HT1080 (cell line): ENCODE measurements at regions not wholly inside any gene's neighbourhood (a gene's known extent, or its start where the extent isn't known, plus 50 kb on each side); places are given as distances from the start of the nearest gene placed in this dataset.

ENCODE experiments used
- DNase-seq: peaks from one replicate; pipeline ENCODE4 v3.0.0-alpha.2; 2015; ENCODE audit warnings: low read depth

GRCh38 chr12:124633365-124634362, 66.3 kb upstream of the NCOR2 start:
- DNase-seq: no peak

GRCh38 chr12:124632519-124632984, 65.1 kb upstream of the NCOR2 start:
- no peak for DNase-seq

DNA sequence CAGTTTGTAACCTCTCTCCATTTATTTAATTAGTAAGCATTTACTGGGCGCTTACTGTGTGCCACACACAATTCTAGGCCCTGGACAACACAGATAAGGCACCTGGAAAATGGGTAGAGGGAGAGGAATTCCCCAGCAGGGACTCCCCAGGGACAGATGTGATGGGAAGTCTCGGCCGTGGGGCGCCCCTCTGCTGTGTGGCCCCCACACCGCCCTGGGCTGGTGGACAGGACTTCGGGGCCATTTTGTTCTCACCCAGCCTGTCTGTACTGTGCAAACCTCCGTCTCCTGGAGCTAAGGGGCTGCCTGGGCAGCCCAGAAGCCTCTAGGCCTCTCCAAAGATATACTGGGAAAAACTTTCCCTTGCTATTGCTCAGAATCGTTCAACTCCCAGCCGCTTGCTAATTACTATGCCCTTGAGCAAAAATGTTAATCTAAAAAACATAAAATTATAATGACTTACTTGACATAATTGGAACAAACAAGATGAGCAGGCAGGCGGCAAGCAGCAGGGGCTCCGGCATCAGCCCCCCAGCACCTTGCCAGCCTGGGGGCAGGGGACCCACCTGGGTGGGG, 64.4 kb upstream of the NCOR2 start:
- no peak for DNase-seq

DNA sequence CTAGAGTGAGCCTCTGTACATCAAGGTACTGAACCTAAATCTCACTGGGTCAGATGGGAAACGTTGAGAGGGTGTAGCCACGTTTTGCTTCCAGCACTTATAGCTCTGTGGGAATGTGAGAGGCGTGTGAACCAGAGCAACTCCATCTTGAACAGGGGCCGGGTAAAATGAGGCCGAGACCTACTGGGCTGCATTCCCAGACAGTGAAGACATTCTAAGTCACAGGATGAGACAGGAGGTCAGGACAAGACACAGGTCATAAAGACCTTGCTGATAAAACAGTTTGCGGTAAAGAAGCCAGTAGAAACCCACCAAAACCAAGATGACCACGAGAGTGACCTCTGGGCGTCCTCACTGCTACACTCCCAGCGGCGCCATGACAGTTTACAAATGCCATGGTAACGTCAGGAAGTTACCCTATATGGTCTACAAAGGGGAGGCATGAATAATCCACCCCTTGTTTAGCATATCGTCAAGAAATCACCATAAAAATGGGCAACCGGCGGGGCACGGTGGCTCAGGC, 63.4 kb upstream of the NCOR2 start:
- no peak for DNase-seq

GRCh38 chr12:124629789-124630480, 62.5 kb upstream of the NCOR2 start:
- no peak for DNase-seq

GRCh38 chr12:124629117-124629516, 61.7 kb upstream of the NCOR2 start:
- DNase-seq: no peak

- DNase-seq: no peak
Observed at GRCh38 chr12:124627956-124628355, 60.5 kb upstream of the NCOR2 start.

DNA sequence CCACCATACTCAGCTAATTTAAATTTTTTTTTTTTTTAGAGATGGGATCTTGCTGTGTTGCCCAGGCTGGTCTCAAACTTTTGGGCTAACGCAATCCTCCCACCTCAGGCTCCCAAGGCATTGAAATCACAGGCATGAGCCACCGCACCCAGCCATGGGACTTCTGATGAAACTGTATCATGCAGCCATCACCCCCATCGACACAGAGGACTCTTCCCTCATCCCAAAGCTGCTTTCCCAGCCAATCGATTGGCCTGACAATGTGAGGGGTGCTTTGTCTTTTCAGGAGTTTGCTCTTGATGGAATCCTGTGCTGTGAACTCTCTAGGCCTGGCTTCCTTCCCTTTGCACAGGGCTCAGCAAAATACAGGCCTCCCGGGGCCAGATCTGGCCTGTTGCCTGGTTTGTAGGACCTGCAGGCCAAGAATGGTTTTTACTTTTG, 59.6 kb upstream of the NCOR2 start:
- DNase-seq: no peak

- peak; percentile 70 for DNase-seq
Observed at GRCh38 chr12:124625867-124626675, 58.7 kb upstream of the NCOR2 start.

GRCh38 chr12:124624823-124625222, 57.4 kb upstream of the NCOR2 start:
- no peak for DNase-seq

- DNase-seq: no peak
Observed at GRCh38 chr12:124623344-124624035, 56.1 kb upstream of the NCOR2 start.

DNA sequence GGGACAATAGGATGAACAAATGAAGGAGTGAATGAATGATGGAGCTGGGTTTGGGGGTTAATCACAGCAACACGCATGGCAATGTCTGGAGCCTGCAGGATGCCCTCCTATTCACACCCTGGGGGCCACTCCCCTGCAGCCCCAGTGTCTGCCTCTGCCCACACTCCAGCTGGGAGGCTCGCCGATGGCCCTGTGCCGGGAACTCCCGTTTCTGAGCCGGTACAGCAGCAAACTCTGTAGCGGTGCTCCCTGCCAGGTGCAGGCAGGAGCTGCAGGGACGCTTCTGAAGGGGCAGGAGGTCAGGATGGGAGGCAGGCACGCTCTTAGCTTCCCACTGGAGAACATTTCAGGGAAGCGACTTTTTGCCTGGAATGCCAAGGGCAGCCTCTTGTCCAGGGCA, 55.4 kb upstream of the NCOR2 start:
- no peak for DNase-seq

DNA sequence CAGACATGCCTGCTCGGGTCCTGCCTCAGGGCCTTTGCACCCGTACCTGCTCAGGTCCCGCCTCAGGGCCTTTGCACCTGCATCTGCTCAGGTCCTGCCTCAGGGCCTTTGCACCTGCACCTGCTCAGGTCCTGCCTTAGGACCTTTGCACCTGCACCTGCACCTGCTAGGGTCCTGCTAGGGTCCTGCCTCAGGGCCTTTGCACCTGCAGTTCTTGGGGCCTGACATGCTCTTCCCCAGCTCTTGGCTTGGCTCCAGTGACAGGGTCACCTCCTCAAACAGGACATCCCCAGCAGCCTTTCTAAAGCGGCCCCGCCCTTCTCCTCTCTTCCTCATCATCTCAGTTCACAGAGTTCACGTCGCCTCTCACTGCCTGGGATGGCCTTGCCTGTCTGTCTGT, 54.9 kb upstream of the NCOR2 start:
- no peak for DNase-seq

DNA sequence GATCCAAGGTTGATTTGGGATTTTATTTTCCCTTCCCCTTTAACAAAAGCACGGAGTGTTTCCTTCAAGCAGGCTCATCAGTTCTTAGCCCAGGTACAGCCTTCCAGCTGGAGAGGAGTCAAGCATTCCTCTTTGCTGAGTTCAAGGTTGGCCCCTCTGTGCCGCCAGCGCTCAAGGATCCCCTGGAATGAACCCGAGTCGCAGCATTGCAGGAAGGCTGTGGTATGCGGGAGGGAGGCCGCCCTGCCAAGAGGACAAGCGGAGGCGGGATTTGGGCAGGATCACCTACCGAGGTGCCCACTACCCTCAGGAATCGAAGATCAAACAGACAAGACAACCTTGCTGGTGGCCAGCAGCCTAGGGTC, 53.9 kb upstream of the NCOR2 start:
- no peak for DNase-seq

GRCh38 chr12:124620606-124621295, 53.3 kb upstream of the NCOR2 start:
- no peak for DNase-seq

GRCh38 chr12:124618291-124618902, 51.0 kb upstream of the NCOR2 start:
- DNase-seq: no peak

DNA sequence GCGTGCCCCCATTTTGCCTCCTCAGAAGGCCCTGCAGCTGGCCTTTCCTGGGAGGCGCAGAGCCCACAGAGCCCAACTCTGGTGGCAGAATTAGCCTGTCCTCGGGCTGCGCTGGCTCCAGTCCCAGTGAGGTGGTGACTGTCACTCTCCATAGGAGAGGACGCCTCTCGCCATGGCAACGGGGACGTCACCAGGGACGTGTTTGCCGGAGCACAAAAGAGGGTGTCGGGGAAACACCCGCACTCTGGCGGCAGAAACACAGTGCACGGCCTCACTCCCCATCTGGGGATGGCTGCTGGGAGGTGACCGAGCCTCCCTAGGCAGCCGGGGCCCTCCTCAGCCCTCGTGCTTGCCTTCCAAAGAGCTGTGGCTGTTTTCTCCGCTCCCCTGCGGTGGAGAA, 50.2 kb upstream of the NCOR2 start:
- no peak for DNase-seq
